Astrocyte of the cerebellum (primary cell): ENCODE measurements at regions not wholly inside any gene's neighbourhood (a gene's known extent, or its start where the extent isn't known, plus 50 kb on each side); places are given as distances from the start of the nearest gene placed in this dataset.
A peak's percentile ranks its signal among the peaks of the same experiment; 100 is the strongest.

Experiments
- DNase-seq: peaks from one replicate; pipeline ENCODE4 v3.0.0-alpha.2; 2011; ENCODE audit warnings: low read depth
- H3K4me3 ChIP-seq: 2 replicates; pipeline ENCODE4 v1.5.1; 2011; ENCODE audit warnings: mild to moderate bottlenecking, low read depth, low read length, moderate library complexity
- in situ Hi-C: cut with HindIII; loops from 2 replicates; pipeline ENCODE4 v1.10.0; 2017; ENCODE audit warnings: low sequenced_read_pairs
- TF ChIP-seq, protein P1 (sequence below): IDR thresholded peaks from 2 replicates; pipeline ENCODE4 v1.5.1; 2012; ENCODE audit warnings: low read length, low read depth, moderate library complexity, mild to moderate bottlenecking; ENCODE audit errors: missing control alignments

DNA sequence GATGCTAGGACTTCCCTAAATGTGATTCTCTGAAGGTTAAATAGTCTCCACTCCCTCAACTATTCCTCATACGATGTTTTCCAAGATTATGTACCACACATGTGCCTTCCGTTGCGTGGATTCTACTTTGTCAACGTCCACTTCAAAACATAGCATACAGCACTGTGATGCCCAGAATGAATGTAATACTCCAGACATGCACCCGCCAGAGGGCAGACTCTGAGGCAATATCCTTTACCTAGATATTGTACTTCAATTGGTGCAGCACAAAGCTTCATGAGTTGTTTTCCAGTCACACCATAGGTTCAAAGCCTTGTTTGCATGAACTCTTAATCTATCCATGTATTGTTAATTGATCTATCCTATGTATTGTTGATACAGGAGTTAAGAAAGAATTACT, 201.0 kb upstream of the NABP1 start:
- no peak overlapping the region for H3K4me3 ChIP-seq
- TF ChIP-seq, protein P1, sequence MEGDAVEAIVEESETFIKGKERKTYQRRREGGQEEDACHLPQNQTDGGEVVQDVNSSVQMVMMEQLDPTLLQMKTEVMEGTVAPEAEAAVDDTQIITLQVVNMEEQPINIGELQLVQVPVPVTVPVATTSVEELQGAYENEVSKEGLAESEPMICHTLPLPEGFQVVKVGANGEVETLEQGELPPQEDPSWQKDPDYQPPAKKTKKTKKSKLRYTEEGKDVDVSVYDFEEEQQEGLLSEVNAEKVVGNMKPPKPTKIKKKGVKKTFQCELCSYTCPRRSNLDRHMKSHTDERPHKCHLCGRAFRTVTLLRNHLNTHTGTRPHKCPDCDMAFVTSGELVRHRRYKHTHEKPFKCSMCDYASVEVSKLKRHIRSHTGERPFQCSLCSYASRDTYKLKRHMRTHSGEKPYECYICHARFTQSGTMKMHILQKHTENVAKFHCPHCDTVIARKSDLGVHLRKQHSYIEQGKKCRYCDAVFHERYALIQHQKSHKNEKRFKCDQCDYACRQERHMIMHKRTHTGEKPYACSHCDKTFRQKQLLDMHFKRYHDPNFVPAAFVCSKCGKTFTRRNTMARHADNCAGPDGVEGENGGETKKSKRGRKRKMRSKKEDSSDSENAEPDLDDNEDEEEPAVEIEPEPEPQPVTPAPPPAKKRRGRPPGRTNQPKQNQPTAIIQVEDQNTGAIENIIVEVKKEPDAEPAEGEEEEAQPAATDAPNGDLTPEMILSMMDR, result no peak
- in situ Hi-C loops, result no loop called here
- no peak for DNase-seq

DNA sequence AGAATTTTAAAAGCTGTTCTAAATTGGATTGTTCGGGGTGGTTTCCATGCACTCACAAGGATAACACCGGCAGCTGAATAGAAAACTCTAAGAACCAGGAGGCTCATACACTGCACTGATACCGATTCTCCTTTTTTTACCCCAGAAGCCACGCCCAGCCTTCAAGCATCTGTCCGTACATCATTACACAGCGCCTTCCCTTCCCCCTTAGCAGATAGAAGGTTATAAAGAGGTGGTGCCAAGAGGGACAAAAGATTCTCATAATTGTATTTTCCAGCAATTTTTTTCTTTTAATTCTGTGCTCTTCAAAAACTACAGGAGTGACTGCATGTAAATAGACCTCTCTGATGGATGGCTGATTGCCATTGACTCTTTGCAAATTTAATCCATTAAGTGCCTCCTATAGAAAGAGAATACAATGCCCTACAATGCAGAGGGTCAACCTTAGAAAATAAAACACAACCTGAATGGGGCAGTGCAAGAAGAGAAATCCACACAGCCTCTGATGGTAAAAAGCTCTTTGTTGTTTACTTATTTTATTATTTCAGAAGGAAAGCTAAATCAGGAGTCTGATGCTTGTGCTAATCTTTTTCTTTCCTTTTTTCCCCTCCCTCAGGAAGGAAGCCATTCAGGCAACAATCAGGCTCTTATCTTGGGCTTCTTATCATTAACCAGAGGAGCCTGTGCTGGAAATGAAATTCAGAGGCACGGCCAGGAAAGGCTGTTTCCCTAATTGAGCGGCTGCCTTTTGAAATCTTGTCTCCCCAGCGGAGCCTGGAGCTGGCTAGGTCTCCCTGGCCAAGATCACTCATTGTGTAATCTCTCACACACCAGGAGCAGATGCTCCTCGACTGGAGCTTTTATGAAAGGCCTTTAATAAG, 198.9 kb upstream of the NABP1 start:
- TF ChIP-seq, protein P1, result no peak
- in situ Hi-C loops, result no loop called here
- H3K4me3 ChIP-seq, result no peak overlapping the region
- DNase-seq, result peak; percentile 49

DNA sequence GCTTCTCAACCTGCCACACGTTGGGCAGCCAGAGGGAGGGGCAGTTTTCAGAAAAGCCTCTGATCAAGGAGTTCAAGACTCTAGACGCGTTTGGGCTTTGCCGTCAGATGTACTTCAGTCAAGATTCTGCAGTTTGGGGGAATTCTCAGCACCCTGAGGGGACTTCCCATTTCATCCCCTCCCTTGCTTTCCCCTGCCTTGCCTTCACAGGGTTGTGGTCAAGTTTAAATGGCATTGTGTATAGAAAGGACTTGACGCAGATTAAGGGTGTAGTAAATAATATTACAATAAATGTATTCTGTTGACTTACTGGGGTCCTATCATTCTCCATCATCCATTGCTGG, 198.3 kb upstream of the NABP1 start:
- H3K4me3 ChIP-seq, result no peak overlapping the region
- TF ChIP-seq, protein P1, result peak; percentile 9
- in situ Hi-C loops, result no loop called here
- DNase-seq, result no peak

DNA sequence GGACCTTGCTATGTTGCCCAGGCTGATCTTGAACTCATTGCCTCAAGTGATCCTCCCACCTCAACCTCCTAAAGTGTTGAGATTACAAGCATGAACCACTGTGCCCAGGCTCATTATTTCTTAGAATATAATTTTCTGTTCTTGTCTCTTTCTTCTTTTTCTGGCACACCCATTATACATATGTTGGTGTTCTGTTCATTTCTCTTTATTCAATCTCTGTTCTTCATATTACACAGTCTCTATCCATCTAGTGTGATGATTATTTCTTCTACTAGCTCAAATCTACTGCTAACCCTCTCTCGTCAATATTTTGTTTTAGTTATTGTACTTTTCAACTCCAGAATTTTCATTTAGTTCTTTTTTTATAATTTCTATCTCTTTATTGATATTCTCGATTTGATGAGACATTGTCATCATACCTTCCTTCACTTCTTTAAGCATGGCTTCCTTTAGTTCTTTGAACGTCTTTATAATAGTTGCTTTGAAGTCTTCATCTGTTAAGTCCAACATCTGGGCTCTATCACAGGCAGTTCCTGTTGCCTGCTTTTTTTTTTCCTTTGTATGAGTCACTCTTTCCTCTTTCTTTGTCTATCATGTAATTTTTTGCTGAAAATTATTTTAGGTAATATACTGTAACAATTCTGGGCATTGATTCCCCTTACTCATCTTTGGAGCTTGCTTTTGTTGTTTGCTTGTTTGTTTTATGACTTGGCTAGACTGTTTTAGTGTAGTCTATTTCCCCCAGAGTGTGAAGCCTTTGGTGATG, 196.4 kb upstream of the NABP1 start:
- no peak for DNase-seq
- TF ChIP-seq, protein P1, result no peak
- no peak overlapping the region for H3K4me3 ChIP-seq
- in situ Hi-C loops, result no loop called here

DNA sequence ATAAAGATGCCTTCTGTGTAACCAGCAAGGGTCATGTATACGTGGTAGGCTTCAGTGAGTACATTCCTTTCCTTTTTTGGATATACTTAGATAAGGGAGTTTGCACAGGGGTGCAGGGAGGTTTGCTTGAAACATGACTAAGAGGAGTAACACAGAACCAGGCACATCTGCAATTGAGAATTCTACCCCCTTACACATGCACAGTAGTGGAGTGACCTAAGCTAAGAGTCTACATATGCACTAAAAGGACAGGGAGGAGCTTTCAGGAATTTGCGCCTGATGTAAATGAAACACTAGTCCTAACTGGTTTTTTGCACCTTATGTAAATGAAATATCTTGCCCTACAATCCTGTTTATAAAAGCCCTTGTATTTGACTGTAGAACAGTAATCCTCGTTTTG, 194.8 kb upstream of the NABP1 start:
- in situ Hi-C loops, result no loop called here

DNA sequence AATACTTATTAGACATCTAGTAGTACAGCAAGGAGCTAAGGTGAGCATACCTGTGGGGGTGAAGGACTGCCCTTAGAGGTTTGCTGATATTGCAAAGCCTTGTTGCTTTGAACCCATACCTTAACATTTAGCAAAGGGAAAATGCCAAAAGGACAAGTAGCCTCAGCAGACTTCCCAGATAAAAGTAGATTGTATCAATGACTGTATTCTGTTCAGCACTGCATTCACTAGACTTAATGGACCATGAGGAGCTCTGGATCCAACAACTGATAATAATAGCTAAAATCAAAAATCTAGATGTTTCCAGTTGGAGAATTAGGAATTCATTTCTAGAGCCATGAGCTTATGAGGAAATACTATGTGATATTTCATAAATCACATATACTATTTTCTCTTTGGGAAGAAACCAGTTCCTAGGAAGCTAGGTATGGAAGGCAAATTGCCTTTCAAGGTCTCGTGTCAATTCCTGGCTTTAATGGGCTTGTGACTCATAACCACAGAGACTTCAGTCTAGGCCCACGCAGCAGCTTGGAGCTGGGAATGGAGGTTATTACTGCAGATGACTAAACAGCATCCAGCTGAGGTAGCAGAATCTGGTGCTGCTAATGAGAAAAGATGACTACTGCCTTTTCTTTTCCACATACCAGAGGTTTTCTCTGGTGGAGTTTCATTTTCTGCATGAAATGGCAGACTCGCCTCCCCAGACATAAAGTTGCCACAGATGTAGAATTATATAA, 191.2 kb upstream of the NABP1 start:
- in situ Hi-C loops, result no loop called here
- no peak overlapping the region for H3K4me3 ChIP-seq
- DNase-seq, result peak; percentile 99
- TF ChIP-seq, protein P1, result no peak

More for the DNA sequence above, 194.8 kb upstream of the NABP1 start:
- no peak overlapping the region for H3K4me3 ChIP-seq
- no peak for DNase-seq
- TF ChIP-seq, protein P1, result no peak
